IMR-90 (cell line): ENCODE measurements at regions not wholly inside any gene's neighbourhood (a gene's known extent, or its start where the extent isn't known, plus 50 kb on each side); places are given as distances from the start of the nearest gene placed in this dataset.

Experiments used
- ATAC-seq: fragments of 200-7000 bp; cut with Tn5 transposase; 2 replicates; pipeline ENCODE4 v1.9.1; 2020; ENCODE audit warnings: low read depth, mild to moderate bottlenecking, moderate library complexity
- BruUV-seq: library from RNA; stranded (reverse); fragments of 400-500 nt; replicated peaks from 2 replicates; lab custom pipeline; 2021; lab: Mats Ljungman, UMichigan
- CTCF ChIA-PET: fragments of 300-600 bp; formaldehyde crosslinking; extraction: SDS; loops from one replicate; lab custom pipeline; 2021; ENCODE audit warnings: antibody characterized with exemption; lab: Yijun Ruan, JAX
- POLR2A ChIA-PET: fragments of 300-600 bp; sonication (Branson Sonifier 250); formaldehyde crosslinking; loops from one replicate; lab custom pipeline; 2022; ENCODE audit warnings: antibody characterized with exemption; ENCODE audit not compliant: unreplicated experiment; lab: Charles Lee
- DNase-seq: peaks from one replicate; pipeline ENCODE4 v3.0.0; 2013
- H2AFZ ChIP-seq: replicated peaks from 2 replicates; pipeline ENCODE3; 2013; ENCODE audit warnings: low read length, mild to moderate bottlenecking; ENCODE audit not compliant: poor library complexity
- H2AK5ac ChIP-seq: 2 replicates; pipeline ENCODE4 v1.6.1; 2013; ENCODE audit warnings: low read depth, low read length, inconsistent platforms
- H2AK9ac ChIP-seq: replicated peaks from 2 replicates; pipeline ENCODE3; 2013; ENCODE audit warnings: mild to moderate bottlenecking, low read depth, low read length, moderate library complexity; ENCODE audit not compliant: poor library complexity
- H2BK120ac ChIP-seq: 2 replicates; pipeline ENCODE4 v1.6.1; 2013; ENCODE audit warnings: low read depth, low read length, inconsistent platforms
- H2BK15ac ChIP-seq: 3 replicates; pipeline ENCODE4 v1.6.1; 2013; ENCODE audit warnings: low read depth, low read length, inconsistent platforms
- H2BK20ac ChIP-seq: 2 replicates; pipeline ENCODE4 v1.6.1; 2013; ENCODE audit warnings: low read depth, mild to moderate bottlenecking, inconsistent platforms, low read length, moderate library complexity
- H2BK5ac ChIP-seq: 2 replicates; pipeline ENCODE4 v1.6.1; 2013; ENCODE audit warnings: mild to moderate bottlenecking, low read depth, low read length, inconsistent platforms; ENCODE audit not compliant: poor library complexity, severe bottlenecking
- H3K14ac ChIP-seq: replicated peaks from 2 replicates; pipeline ENCODE4 v1.6.1; 2013; ENCODE audit warnings: low read depth, low read length, inconsistent platforms
- H3K18ac ChIP-seq: 2 replicates; pipeline ENCODE4 v1.6.1; 2013; ENCODE audit warnings: low read depth, low read length, control low read depth
- H3K23ac ChIP-seq: 2 replicates; pipeline ENCODE4 v1.6.1; 2013; ENCODE audit warnings: low read depth, low read length, inconsistent platforms
- H3K27ac ChIP-seq: 2 replicates; pipeline ENCODE4 v1.5.1; 2013; ENCODE audit warnings: mild to moderate bottlenecking, control low read depth, low read length; ENCODE audit not compliant: insufficient read depth
- H3K27me3 ChIP-seq: 2 replicates; pipeline ENCODE4 v1.6.1; 2013; ENCODE audit warnings: low read length; ENCODE audit not compliant: control insufficient read depth, insufficient read depth
- H3K36me3 ChIP-seq: 2 replicates; pipeline ENCODE4 v1.6.1; 2013; ENCODE audit warnings: low read length, mixed read lengths; ENCODE audit not compliant: control insufficient read depth, insufficient read depth
- H3K4ac ChIP-seq: 2 replicates; pipeline ENCODE4 v1.6.1; 2013; ENCODE audit warnings: low read depth, low read length, inconsistent platforms
- H3K4me1 ChIP-seq: 2 replicates; pipeline ENCODE4 v1.6.1; 2013; ENCODE audit warnings: low read length, mixed read lengths; ENCODE audit not compliant: control insufficient read depth, insufficient read depth
- H3K4me2 ChIP-seq: 2 replicates; pipeline ENCODE4 v1.6.1; 2013; ENCODE audit warnings: low read depth, mild to moderate bottlenecking, control low read depth, low read length, moderate library complexity
- H3K4me3 ChIP-seq: 2 replicates; pipeline ENCODE4 v1.5.1; 2013; ENCODE audit warnings: low read depth, mild to moderate bottlenecking, control low read depth, low read length, moderate library complexity; ENCODE audit not compliant: insufficient read depth
- H3K56ac ChIP-seq: 2 replicates; pipeline ENCODE4 v1.6.1; 2013; ENCODE audit warnings: low read length, inconsistent platforms; ENCODE audit not compliant: insufficient read depth; ENCODE audit errors: extremely low read depth
- H3K79me1 ChIP-seq, 2 experiments: 2 replicates each; pipeline ENCODE4 v1.6.1; 2013; ENCODE audit warnings: low read length in 2 of 2, inconsistent platforms in 1 of 2, low read depth in 1 of 2
- H3K9ac ChIP-seq: 2 replicates; pipeline ENCODE4 v1.6.1; 2013; ENCODE audit warnings: low read depth, low read length, control low read depth
- H3K9me1 ChIP-seq: 2 replicates; pipeline ENCODE4 v1.6.1; 2013; ENCODE audit warnings: low read length, inconsistent platforms; ENCODE audit not compliant: insufficient read depth
- H3K9me3 ChIP-seq: 2 replicates; pipeline ENCODE4 v1.6.1; 2013; ENCODE audit warnings: low read length; ENCODE audit not compliant: control insufficient read depth, insufficient read depth
- H4K20me1 ChIP-seq: 2 replicates; pipeline ENCODE4 v1.6.1; 2013; ENCODE audit warnings: low read length, inconsistent platforms; ENCODE audit not compliant: insufficient read depth
- H4K5ac ChIP-seq: 2 replicates; pipeline ENCODE4 v1.6.1; 2013; ENCODE audit warnings: mild to moderate bottlenecking, low read depth, low read length, control low read depth
- H4K8ac ChIP-seq, 2 experiments: 2 replicates each; pipeline ENCODE4 v1.6.1; 2013; ENCODE audit warnings: low read depth in 2 of 2, low read length in 2 of 2, control low read depth in 1 of 2, inconsistent platforms in 1 of 2
- H4K91ac ChIP-seq: 2 replicates; pipeline ENCODE4 v1.6.1; 2013; ENCODE audit warnings: low read depth, low read length, inconsistent platforms; ENCODE audit not compliant: insufficient read depth
- BHLHE40 ChIP-seq: fragments of 150-350 bp; IDR thresholded peaks from 2 replicates; pipeline ENCODE4 v1.6.1; 2016; ENCODE audit warnings: mild to moderate bottlenecking, low read depth, low read length
- CEBPB ChIP-seq: IDR thresholded peaks from 2 replicates; pipeline ENCODE4 v1.6.1; 2012; ENCODE audit warnings: low read depth, low read length, improper control_type of control experiment
- CHD1 ChIP-seq: IDR thresholded peaks from 2 replicates; pipeline ENCODE4 v1.6.1; 2012; ENCODE audit warnings: low read depth, low read length, improper control_type of control experiment
- CTCF ChIP-seq: conservative IDR thresholded peaks from 2 replicates; pipeline ENCODE4 v1.5.1; 2012; ENCODE audit warnings: mild to moderate bottlenecking, low read depth, low read length, improper control_type of control experiment
- ELK1 ChIP-seq: fragments of 150-350 bp; IDR thresholded peaks from 2 replicates; pipeline ENCODE4 v1.6.1; 2016; ENCODE audit warnings: low read depth, mild to moderate bottlenecking, low read length, moderate library complexity, borderline replicate concordance
- FOS ChIP-seq: fragments of 150-350 bp; IDR thresholded peaks from 2 replicates; pipeline ENCODE4 v1.6.1; 2016; ENCODE audit warnings: low read depth, low read length
- MAFK ChIP-seq: IDR thresholded peaks from 2 replicates; pipeline ENCODE4 v1.6.1; 2012; ENCODE audit warnings: low read depth, low read length, improper control_type of control experiment
- MAZ ChIP-seq: IDR thresholded peaks from 2 replicates; pipeline ENCODE4 v1.6.1; 2012; ENCODE audit warnings: low read depth, mild to moderate bottlenecking, low read length, improper control_type of control experiment, moderate library complexity, borderline replicate concordance
- MXI1 ChIP-seq: IDR thresholded peaks from 2 replicates; pipeline ENCODE4 v1.6.1; 2012; ENCODE audit warnings: low read depth, mild to moderate bottlenecking, low read length, moderate library complexity, borderline replicate concordance
- NFE2L2 ChIP-seq: fragments of 150-350 bp; IDR thresholded peaks from 2 replicates; pipeline ENCODE4 v1.6.1; 2016; ENCODE audit warnings: low read depth, mild to moderate bottlenecking, low read length
- POLR2A ChIP-seq: IDR thresholded peaks from 2 replicates; pipeline ENCODE4 v1.6.1; 2012; ENCODE audit warnings: mild to moderate bottlenecking, low read depth, low read length
- RAD21 ChIP-seq: IDR thresholded peaks from 2 replicates; pipeline ENCODE4 v1.6.1; 2012; ENCODE audit warnings: low read length, improper control_type of control experiment
- RCOR1 ChIP-seq: IDR thresholded peaks from 2 replicates; pipeline ENCODE4 v1.6.1; 2012; ENCODE audit warnings: mild to moderate bottlenecking, low read length, improper control_type of control experiment; ENCODE audit not compliant: insufficient replicate concordance
- RFX5 ChIP-seq: IDR thresholded peaks from 2 replicates; pipeline ENCODE4 v1.8.0; 2012; ENCODE audit warnings: low read depth, mild to moderate bottlenecking, low read length, moderate library complexity
- SMC3 ChIP-seq: fragments of 150-350 bp; IDR thresholded peaks from 2 replicates; pipeline ENCODE4 v1.6.1; 2016; ENCODE audit warnings: low read depth, mild to moderate bottlenecking, antibody characterized with exemption, low read length, moderate library complexity
- USF2 ChIP-seq: fragments of 150-350 bp; IDR thresholded peaks from 2 replicates; pipeline ENCODE4 v1.6.1; 2017; ENCODE audit warnings: mild to moderate bottlenecking, antibody characterized with exemption, low read length, low read depth
- WGBS, 2 experiments: methylation state at CpG; one replicate each; pipeline versions ENCODE4 v1.1.5 to v1.1.7; 2013; ENCODE audit warnings: missing lambda C conversion rate in 2 of 2; ENCODE audit not compliant: insufficient read length in 1 of 2; ENCODE audit errors: extremely low coverage in 2 of 2; 5-methylcytosine and 5-hydroxymethylcytosine counted together
- dilution Hi-C: fragments of 300-500 bp; cut with HindIII; formaldehyde crosslinking; loops from one replicate; pipeline ENCODE4 v1.14.3; 2018; ENCODE audit warnings: low sequenced_read_pairs; ENCODE audit not compliant: unreplicated experiment
- in situ Hi-C: fragments of 300-500 bp; cut with MboI; formaldehyde crosslinking; loops from 3 replicates; pipeline ENCODE4 v1.14.3; 2019; ENCODE audit warnings: low sequenced_read_pairs, inconsistent platforms, mixed read lengths
- intact Hi-C: fragments of 100-400 bp; cut with micrococcal nuclease; formaldehyde crosslinking; loops from 2 replicates; pipeline ENCODE4 v1.10.0; 2022

GRCh38 chr21:27079636-27080240, 112.8 kb upstream of the ADAMTS5 start:
- TF ChIP-seq USF2: no peak
- TF ChIP-seq BHLHE40: no peak
- no peak for TF ChIP-seq CEBPB
- TF ChIP-seq MXI1: no peak
- TF ChIP-seq MAFK: no peak
- no peak for TF ChIP-seq RAD21
- no peak for TF ChIP-seq POLR2A
- no peak for TF ChIP-seq CTCF
- no peak for TF ChIP-seq RCOR1
- TF ChIP-seq SMC3: no peak
- no peak for TF ChIP-seq CHD1
- TF ChIP-seq FOS: no peak
- no peak for TF ChIP-seq NFE2L2
- TF ChIP-seq RFX5: no peak
- TF ChIP-seq ELK1: no peak
- no peak for TF ChIP-seq MAZ
- peak; percentile 10 for DNase-seq

More at GRCh38 chr21:27079636-27080240, 112.8 kb upstream of the ADAMTS5 start:
- peaks cover 2% of the 10 kb centered on the region; the same call in 1 of the 2 replicates for H3K9me1 ChIP-seq
- no peak overlapping the region for H3K23ac ChIP-seq
- H2AFZ ChIP-seq: no peak overlapping the region
- no peak overlapping the region for H3K14ac ChIP-seq
- ChIA-PET CTCF (interaction anchor here (0.6 kb wide), 1 partner anchor 92 kb away, joined by 3 read pairs; no protein-coding TSS in a partner anchor), POLR2A (no interaction called here)
- H2BK15ac ChIP-seq: no peak overlapping the region
- H4K5ac ChIP-seq: no peak overlapping the region
- no peak overlapping the region for H2AK5ac ChIP-seq
- H3K9ac ChIP-seq: no peak overlapping the region
- no peak overlapping the region for H4K8ac ChIP-seq
- H2BK20ac ChIP-seq: no peak overlapping the region
- no peaks in the 10 kb centered on the region for H4K20me1 ChIP-seq
- no peak overlapping the region for H3K18ac ChIP-seq
- dilution Hi-C loops: no loop called here
- no peaks in the 10 kb centered on the region for H3K79me1 ChIP-seq
- H3K36me3 ChIP-seq: no peaks in the 10 kb centered on the region
- H3K4me1 ChIP-seq: 0 out of 2 replicates have a peak, but pooled peaks cover 2% of the 10 kb centered on the region
- intact Hi-C loops: no loop called here
- no peak overlapping the region for H2AK9ac ChIP-seq
- H3K4ac ChIP-seq: no peak overlapping the region
- no peak overlapping the region for H3K4me3 ChIP-seq
- no CpG with 5 or more reads among the region's 5 CpGs for WGBS, 2 experiments
- no peak overlapping the region for H3K27ac ChIP-seq
- H3K27me3 ChIP-seq: no peaks in the 10 kb centered on the region
- no peak for ATAC-seq
- H3K9me3 ChIP-seq: no peaks in the 10 kb centered on the region
- H2BK5ac ChIP-seq: no peak overlapping the region
- H4K91ac ChIP-seq: no peak overlapping the region
- in situ Hi-C loops: no loop called here
- no peak overlapping the region for H2BK120ac ChIP-seq
- H3K56ac ChIP-seq: no peak overlapping the region
- no peak overlapping the region for H3K4me2 ChIP-seq
- no TSS peak for BruUV-seq
